ENCODE measurements at regions not wholly inside any gene's neighbourhood (a gene's known extent, or its start where the extent isn't known, plus 50 kb on each side); places are given as distances from the start of the nearest gene placed in this dataset.
"Not testable (repeated sequence)": the region's sequence is repeated elsewhere in the genome, so short reads cannot be mapped to it uniquely, and the experiment has no call there.

DNA sequence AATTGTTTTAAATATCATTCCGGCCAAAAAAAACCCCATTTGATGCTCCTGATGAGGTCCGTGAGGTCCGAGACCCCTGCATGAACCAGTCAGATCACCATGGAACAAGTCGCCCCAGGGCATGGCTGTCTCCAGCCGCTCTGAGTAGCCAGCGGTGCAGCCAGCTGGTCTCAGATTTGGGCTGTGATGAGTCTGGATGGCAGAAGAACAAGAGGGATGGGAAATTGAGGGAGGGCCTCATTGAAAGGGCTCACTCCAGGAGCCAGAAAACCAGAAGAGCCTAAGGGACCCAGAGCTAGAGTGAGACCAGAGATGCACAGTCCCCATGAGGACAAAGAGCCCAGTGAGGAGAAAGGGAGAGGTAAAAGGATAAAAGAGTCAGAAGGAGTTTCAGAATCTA lies 174.0 kb downstream of the TOMM20 start:
- Histone ChIP-seq H3K9me3 (peaks cover 0 to 7% (median 0%) of the 10 kb centered on the region in 11 donors), H3K4me3 (no peak overlapping the region), H3K27me3 (no peaks in the 10 kb centered on the region), H3K36me3 (no peaks in the 10 kb centered on the region), H3K27ac (peak overlapping the region in 9 of 10 donors; percentile 32 to 96 (median 70)), H3K4me1 (peaks cover 0 to 61% (median 22%) of the 10 kb centered on the region in 9 donors)
- DNase-seq (no peak), ATAC-seq (peak in 2 of 8 donors; percentile 2 to 6)
- WGBS, 2 donors = 97% methylated on average over 6 of the region's 6 CpGs
- intact Hi-C loops (cut with DNase I) = no loop called here
- TF ChIP-seq, protein P1, sequence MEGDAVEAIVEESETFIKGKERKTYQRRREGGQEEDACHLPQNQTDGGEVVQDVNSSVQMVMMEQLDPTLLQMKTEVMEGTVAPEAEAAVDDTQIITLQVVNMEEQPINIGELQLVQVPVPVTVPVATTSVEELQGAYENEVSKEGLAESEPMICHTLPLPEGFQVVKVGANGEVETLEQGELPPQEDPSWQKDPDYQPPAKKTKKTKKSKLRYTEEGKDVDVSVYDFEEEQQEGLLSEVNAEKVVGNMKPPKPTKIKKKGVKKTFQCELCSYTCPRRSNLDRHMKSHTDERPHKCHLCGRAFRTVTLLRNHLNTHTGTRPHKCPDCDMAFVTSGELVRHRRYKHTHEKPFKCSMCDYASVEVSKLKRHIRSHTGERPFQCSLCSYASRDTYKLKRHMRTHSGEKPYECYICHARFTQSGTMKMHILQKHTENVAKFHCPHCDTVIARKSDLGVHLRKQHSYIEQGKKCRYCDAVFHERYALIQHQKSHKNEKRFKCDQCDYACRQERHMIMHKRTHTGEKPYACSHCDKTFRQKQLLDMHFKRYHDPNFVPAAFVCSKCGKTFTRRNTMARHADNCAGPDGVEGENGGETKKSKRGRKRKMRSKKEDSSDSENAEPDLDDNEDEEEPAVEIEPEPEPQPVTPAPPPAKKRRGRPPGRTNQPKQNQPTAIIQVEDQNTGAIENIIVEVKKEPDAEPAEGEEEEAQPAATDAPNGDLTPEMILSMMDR (IDR thresholded peaks at IDR 0.05) = no peak

DNA sequence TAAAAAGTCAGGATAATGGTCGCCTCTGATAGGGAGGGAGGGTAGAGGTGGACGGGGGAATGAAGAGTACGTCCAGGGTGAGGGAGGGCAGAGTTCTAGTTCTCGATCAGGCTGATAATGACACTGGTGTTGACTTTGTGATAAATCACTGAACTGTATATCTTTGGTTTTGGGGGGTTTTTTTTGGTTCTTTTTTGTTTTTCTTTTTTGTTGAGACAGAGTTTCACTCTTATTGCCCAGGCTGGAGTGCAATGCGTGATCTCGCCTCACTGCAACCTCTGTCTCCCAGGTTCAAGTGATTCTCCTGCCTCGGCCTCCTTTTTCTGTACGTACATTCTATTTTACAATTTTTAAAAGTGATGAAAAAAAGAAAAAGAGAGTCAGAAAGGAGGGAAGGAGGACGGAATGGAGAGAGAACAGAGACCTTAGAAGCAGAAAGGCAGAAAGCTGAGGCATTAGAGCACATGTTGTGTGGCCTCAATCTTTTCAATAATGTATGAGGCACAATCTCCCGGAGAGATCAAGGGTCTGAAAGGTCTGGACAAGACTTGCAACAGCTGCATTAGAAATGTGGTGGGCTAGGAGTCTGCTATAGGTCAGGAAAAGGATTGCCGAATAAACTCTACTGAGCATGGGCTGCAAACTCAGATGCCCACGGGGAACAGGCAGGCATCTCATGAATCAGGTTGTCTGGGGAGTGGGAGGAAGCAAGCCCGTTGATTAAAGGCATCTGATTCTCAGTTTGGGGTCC lies 174.8 kb downstream of the TOMM20 start:
- peak overlapping the region in 5 of 10 donors; percentile 68 to 96 (median 81) for H3K27ac ChIP-seq
- peaks cover 0 to 13% (median 0%) of the 10 kb centered on the region in 11 donors for H3K9me3 ChIP-seq
- H3K4me1 ChIP-seq = peaks cover 0 to 54% (median 22%) of the 10 kb centered on the region in 9 donors
- no peak for ATAC-seq
- no peak overlapping the region for H3K4me3 ChIP-seq
- intact Hi-C loops (cut with DNase I) = no loop called here
- 91 to 93% methylated on average over 13 of the region's 13 CpGs for WGBS, 2 donors
- no peak for DNase-seq
- TF ChIP-seq, protein P1 (IDR thresholded peaks at IDR 0.05) = no peak
- no peaks in the 10 kb centered on the region for H3K36me3 ChIP-seq
- no peaks in the 10 kb centered on the region for H3K27me3 ChIP-seq

DNA sequence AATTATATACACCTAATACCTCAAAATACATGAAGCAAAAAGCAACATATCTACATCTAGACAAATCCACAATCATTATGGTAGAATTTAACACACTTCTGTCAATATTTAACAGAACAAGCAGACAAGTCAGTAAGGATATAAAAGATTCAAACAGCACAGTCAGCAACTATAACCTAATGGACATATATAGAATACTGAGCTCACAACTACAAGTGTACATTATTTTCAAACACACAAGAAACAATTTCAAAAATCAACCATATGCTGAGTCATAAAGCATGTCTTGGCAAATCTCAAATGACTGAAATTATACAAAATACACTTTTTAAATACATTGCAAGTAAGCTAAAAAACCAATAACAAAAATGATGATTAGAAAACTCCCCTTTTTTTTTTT lies 178.0 kb downstream of the TOMM20 start:
- H3K27me3 ChIP-seq = no peaks in the 10 kb centered on the region
- no peak overlapping the region for H3K27ac ChIP-seq
- TF ChIP-seq, protein P1 (IDR thresholded peaks at IDR 0.05) = no peak
- no peak for ATAC-seq
- intact Hi-C loops (cut with DNase I) = no loop called here
- H3K4me1 ChIP-seq = peaks cover 0 to 22% (median 12%) of the 10 kb centered on the region in 9 donors
- no peaks in the 10 kb centered on the region for H3K36me3 ChIP-seq
- H3K4me3 ChIP-seq = no peak overlapping the region
- H3K9me3 ChIP-seq = peaks cover 0 to 13% (median 0%) of the 10 kb centered on the region in 11 donors
- no peak for DNase-seq

DNA sequence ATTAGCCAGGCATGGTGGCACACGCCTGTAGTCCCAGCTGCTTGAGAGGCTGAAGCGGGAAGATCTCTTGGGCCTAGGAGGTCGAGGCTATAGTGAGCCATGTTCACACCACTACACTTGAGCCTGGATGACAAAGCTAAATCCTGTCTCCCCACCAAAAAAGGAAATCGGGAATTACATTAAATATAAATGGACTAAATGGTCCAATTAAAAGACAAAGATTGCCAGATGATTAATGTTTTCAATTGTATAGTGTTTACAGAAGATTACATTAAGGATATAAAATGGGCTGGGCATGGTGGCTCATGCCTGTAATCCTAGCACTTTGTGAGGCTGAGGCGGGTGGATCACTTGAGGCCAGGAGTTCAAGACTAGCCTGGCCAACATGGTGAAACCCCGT lies 179.1 kb downstream of the TOMM20 start:
- not testable (repeated sequence) for H3K27me3 ChIP-seq
- WGBS, 2 donors = 92 to 99% methylated on average over 6 of the region's 6 CpGs

More for the DNA sequence above, 179.1 kb downstream of the TOMM20 start:
- intact Hi-C loops (cut with DNase I); H3K27ac ChIP-seq; ATAC-seq; DNase-seq; H3K4me3 ChIP-seq; H3K36me3 ChIP-seq: not testable (repeated sequence)
- peaks cover 0 to 20% (median 10%) of the 10 kb centered on the region in 9 donors for H3K4me1 ChIP-seq
- peaks cover 0 to 13% (median 0%) of the 10 kb centered on the region in 11 donors for H3K9me3 ChIP-seq

Data from heart right ventricle (tissue), 16 donors.